Astrocyte (in vitro differentiated cells and primary cell): ENCODE measurements at regions not wholly inside any gene's neighbourhood (a gene's known extent, or its start where the extent isn't known, plus 50 kb on each side); places are given as distances from the start of the nearest gene placed in this dataset.

ENCODE experiments used
- DNase-seq: peaks from one replicate; pipeline ENCODE4 v3.0.0-alpha.2; 2010; ENCODE audit warnings: low read depth
- FAIRE-seq: peaks from 2 replicates; lab custom pipeline; 2011; peaks lifted over from hg19 to GRCh38; lab: Jason Lieb, UNC
- H2AFZ ChIP-seq: 2 replicates; pipeline ENCODE4 v1.6.0; 2012; ENCODE audit warnings: low read depth, low read length, inconsistent platforms
- H3K27ac ChIP-seq: 2 replicates; pipeline ENCODE4 v1.5.1; 2011; ENCODE audit warnings: low read depth, low read length, inconsistent platforms
- H3K27me3 ChIP-seq: 2 replicates; pipeline ENCODE4 v1.6.0; 2011; ENCODE audit warnings: low read length, inconsistent platforms; ENCODE audit not compliant: insufficient read depth
- H3K36me3 ChIP-seq: 2 replicates; pipeline ENCODE4 v1.5.1; 2011; ENCODE audit warnings: low read length, inconsistent platforms; ENCODE audit not compliant: insufficient read depth
- H3K4me1 ChIP-seq: 2 replicates; pipeline ENCODE4 v1.5.1; 2011; ENCODE audit warnings: low read length, inconsistent platforms; ENCODE audit not compliant: insufficient read depth
- H3K4me2 ChIP-seq: 2 replicates; pipeline ENCODE4 v1.6.0; 2012; ENCODE audit warnings: low read length, inconsistent platforms
- H3K4me3 ChIP-seq: 2 replicates; pipeline ENCODE4 v1.5.1; 2011; ENCODE audit warnings: low read depth, mild to moderate bottlenecking, low read length, inconsistent platforms; ENCODE audit not compliant: insufficient read depth
- H3K79me2 ChIP-seq: 2 replicates; pipeline ENCODE4 v1.6.0; 2012; ENCODE audit warnings: mild to moderate bottlenecking, low read length, inconsistent platforms; ENCODE audit not compliant: insufficient read depth
- H3K9ac ChIP-seq: 2 replicates; pipeline ENCODE4 v1.6.0; 2012; ENCODE audit warnings: mild to moderate bottlenecking, low read length, inconsistent platforms
- H3K9me3 ChIP-seq: 2 replicates; pipeline ENCODE4 v1.5.1; 2012; ENCODE audit warnings: low read depth, mild to moderate bottlenecking, low read length, inconsistent platforms; ENCODE audit not compliant: insufficient read depth
- H4K20me1 ChIP-seq: 2 replicates; pipeline ENCODE4 v1.6.0; 2012; ENCODE audit warnings: low read length, inconsistent platforms; ENCODE audit not compliant: insufficient read depth
- H3K27ac Mint-ChIP-seq: one replicate; pipeline ENCODE4 v1.8.0; 2021; ENCODE audit warnings: mild to moderate bottlenecking, mixed read lengths; ENCODE audit not compliant: unreplicated experiment
- H3K27me3 Mint-ChIP-seq: one replicate; pipeline ENCODE4 v1.8.0; 2021; ENCODE audit warnings: low read depth, mixed read lengths; ENCODE audit not compliant: unreplicated experiment
- H3K36me3 Mint-ChIP-seq: one replicate; pipeline ENCODE4 v1.8.0; 2021; ENCODE audit warnings: low read depth, mixed read lengths; ENCODE audit not compliant: unreplicated experiment
- H3K4me1 Mint-ChIP-seq: one replicate; pipeline ENCODE4 v1.8.0; 2021; ENCODE audit warnings: low read depth, mixed read lengths; ENCODE audit not compliant: unreplicated experiment
- H3K4me3 Mint-ChIP-seq: one replicate; pipeline ENCODE4 v1.8.0; 2021; ENCODE audit warnings: mild to moderate bottlenecking, moderate library complexity, mixed read lengths; ENCODE audit not compliant: unreplicated experiment
- H3K9me3 Mint-ChIP-seq: one replicate; pipeline ENCODE4 v1.8.0; 2021; ENCODE audit warnings: mild to moderate bottlenecking, mixed read lengths; ENCODE audit not compliant: unreplicated experiment
- CTCF ChIP-seq: IDR thresholded peaks from 2 replicates; pipeline ENCODE4 v1.5.1; 2011; ENCODE audit warnings: low read depth, mild to moderate bottlenecking, inconsistent platforms, low read length, moderate library complexity; ENCODE audit not compliant: insufficient read depth
- EZH2 ChIP-seq: IDR thresholded peaks from 2 replicates; pipeline ENCODE4 v1.6.1; 2012; ENCODE audit warnings: mild to moderate bottlenecking, low read length, inconsistent platforms; ENCODE audit not compliant: insufficient read depth

- Histone ChIP-seq H3K9ac (no peak overlapping the region), H3K4me1 (no peaks in the 10 kb centered on the region), H4K20me1 (no peaks in the 10 kb centered on the region), H3K27ac (no peak overlapping the region), H3K36me3 (no peaks in the 10 kb centered on the region), H3K79me2 (no peaks in the 10 kb centered on the region), H3K4me2 (no peak overlapping the region), H3K27me3 (no peaks in the 10 kb centered on the region), H2AFZ (no peak overlapping the region), H3K4me3 (no peak overlapping the region), H3K9me3 (peaks cover 4% of the 10 kb centered on the region)
- TF ChIP-seq CTCF = no peak
- TF ChIP-seq EZH2 = no peak
- DNase-seq (no peak), FAIRE-seq (no peak)
- Mint-ChIP-seq H3K9me3 (no peaks in the 10 kb centered on the region), H3K27ac (no peak overlapping the region), H3K27me3 (peaks cover 24% of the 10 kb centered on the region), H3K36me3 (no peaks in the 10 kb centered on the region), H3K4me1 (no peaks in the 10 kb centered on the region), H3K4me3 (no peak overlapping the region)
These were observed 304.9 kb upstream of the MKI67 start for GRCh38 chr10:128431083-128431482.

GRCh38 chr10:128431506-128431905, 305.3 kb upstream of the MKI67 start:
- H3K4me1 Mint-ChIP-seq = no peaks in the 10 kb centered on the region
- H3K4me3 Mint-ChIP-seq = no peak overlapping the region
- H3K4me1 ChIP-seq = no peaks in the 10 kb centered on the region
- no peaks in the 10 kb centered on the region for H4K20me1 ChIP-seq
- no peaks in the 10 kb centered on the region for H3K36me3 ChIP-seq
- no peaks in the 10 kb centered on the region for H3K27me3 ChIP-seq
- no peaks in the 10 kb centered on the region for H3K36me3 Mint-ChIP-seq
- peaks cover 4% of the 10 kb centered on the region for H3K9me3 ChIP-seq
- no peak for FAIRE-seq
- TF ChIP-seq CTCF (no peak), EZH2 (no peak)
- no peak overlapping the region for H3K4me3 ChIP-seq
- no peaks in the 10 kb centered on the region for H3K9me3 Mint-ChIP-seq
- no peak for DNase-seq
- H2AFZ ChIP-seq = no peak overlapping the region
- H3K27me3 Mint-ChIP-seq = peaks cover 26% of the 10 kb centered on the region
- no peaks in the 10 kb centered on the region for H3K79me2 ChIP-seq
- no peak overlapping the region for H3K27ac ChIP-seq
- no peak overlapping the region for H3K27ac Mint-ChIP-seq
- no peak overlapping the region for H3K4me2 ChIP-seq
- no peak overlapping the region for H3K9ac ChIP-seq

- no peak overlapping the region for H3K27ac Mint-ChIP-seq
- no peak overlapping the region for H2AFZ ChIP-seq
These were observed 305.8 kb upstream of the MKI67 start for GRCh38 chr10:128432011-128432410.

More at GRCh38 chr10:128432011-128432410, 305.8 kb upstream of the MKI67 start:
- Mint-ChIP-seq H3K9me3 (no peaks in the 10 kb centered on the region), H3K27me3 (peaks cover 28% of the 10 kb centered on the region), H3K4me3 (no peak overlapping the region), H3K4me1 (no peaks in the 10 kb centered on the region), H3K36me3 (no peaks in the 10 kb centered on the region)
- no peak overlapping the region for H3K27ac ChIP-seq
- H3K36me3 ChIP-seq = no peaks in the 10 kb centered on the region
- H3K4me3 ChIP-seq = no peak overlapping the region
- no peak for TF ChIP-seq CTCF
- TF ChIP-seq EZH2 = no peak
- H3K4me2 ChIP-seq = no peak overlapping the region
- H3K27me3 ChIP-seq = no peaks in the 10 kb centered on the region
- H3K79me2 ChIP-seq = no peaks in the 10 kb centered on the region
- FAIRE-seq (no peak), DNase-seq (no peak)
- H3K4me1 ChIP-seq = no peaks in the 10 kb centered on the region
- peaks cover 4% of the 10 kb centered on the region for H3K9me3 ChIP-seq
- H4K20me1 ChIP-seq = no peaks in the 10 kb centered on the region
- H3K9ac ChIP-seq = no peak overlapping the region
